HCT116 (cell line): ENCODE measurements at regions not wholly inside any gene's neighbourhood (a gene's known extent, or its start where the extent isn't known, plus 50 kb on each side); places are given as distances from the start of the nearest gene placed in this dataset.

ENCODE experiments used
- ATAC-seq: fragments of 200-7000 bp; cut with Tn5 transposase; 2 replicates; pipeline ENCODE4 v1.9.1; 2020; ENCODE audit warnings: mild to moderate bottlenecking, moderate library complexity
- BruUV-seq: library from RNA; stranded (reverse); fragments of 400-500 nt; replicated peaks from 2 replicates; lab custom pipeline; 2021; lab: Mats Ljungman, UMichigan
- CTCF ChIA-PET: fragments of 300-600 bp; sonication (Branson Sonifier 250); formaldehyde crosslinking; loops from one replicate; lab custom pipeline; 2021; ENCODE audit warnings: antibody characterized with exemption; lab: Charles Lee
- POLR2A ChIA-PET: fragments of 300-600, 350-600 bp; sonication (Branson Sonifier 250); formaldehyde crosslinking; loops from one replicate; lab custom pipeline; 2021; ENCODE audit warnings: antibody characterized with exemption; lab: Charles Lee
- RAD21 ChIA-PET, 2 experiments: fragments of 300-600 bp; sonication (Branson Sonifier 250); formaldehyde crosslinking; loops; one replicate each; lab custom pipeline; 2023; ENCODE audit warnings: low total read pairs in 2 of 2; ENCODE audit not compliant: uncharacterized antibody in 2 of 2, unreplicated experiment in 2 of 2, low non-redundant PET in 1 of 2; lab: Charles Lee
- DNase-seq: peaks from one replicate; pipeline ENCODE4 v3.0.0-alpha.2; 2010; ENCODE audit warnings: low read depth, low spot score
- H2AFZ ChIP-seq: fragments of 200-600 bp; shearing (Covaris generic), sonication (generic); 2 replicates; pipeline ENCODE4 v1.6.1; 2017; ENCODE audit warnings: low read depth, mixed run types, mixed read lengths, antibody characterized with exemption, low read length; ENCODE audit not compliant: poor library complexity, severe bottlenecking
- H3K27ac ChIP-seq: 2 replicates; pipeline ENCODE4 v1.5.1; 2012; ENCODE audit warnings: low read depth, low read length
- H3K27me3 ChIP-seq: fragments of 200-600 bp; sonication (generic); 2 replicates; pipeline ENCODE4 v1.6.1; 2016; ENCODE audit warnings: mixed run types, low read length, mixed read lengths; ENCODE audit not compliant: insufficient read depth
- H3K36me3 ChIP-seq, 2 experiments: fragments of 200-500 bp in 1 of 2; fragments of 200-600 bp in 1 of 2; sonication (Bioruptor generic) in 1 of 2; sonication (generic) in 1 of 2; 2 replicates each; pipeline versions ENCODE4 v1.5.1 to v1.6.1; 2014 to 2016; ENCODE audit warnings: low read length in 2 of 2, inconsistent platforms in 1 of 2, mixed read lengths in 1 of 2, mixed run types in 1 of 2; ENCODE audit not compliant: insufficient read depth in 2 of 2, control insufficient read depth in 1 of 2
- H3K4me1 ChIP-seq, 2 experiments: fragments of 200-600 bp in 1 of 2; sonication (generic) in 1 of 2; 2 replicates each; pipeline versions ENCODE4 v1.5.1 to v1.6.1; 2012 to 2017; ENCODE audit warnings: low read length in 2 of 2, inconsistent platforms in 1 of 2, mild to moderate bottlenecking in 1 of 2, mixed read lengths in 1 of 2, mixed run types in 1 of 2, moderate library complexity in 1 of 2; ENCODE audit not compliant: insufficient read depth in 2 of 2, control insufficient read depth in 1 of 2
- H3K4me2 ChIP-seq: fragments of 200-600 bp; sonication (generic); 2 replicates; pipeline ENCODE4 v1.6.1; 2017; ENCODE audit warnings: mixed run types, low read length, mixed read lengths
- H3K4me3 ChIP-seq, 2 experiments: fragments of 200-600 bp in 1 of 2; sonication (generic) in 1 of 2; replicated peaks in 1 of 2; 2 replicates each; pipeline ENCODE4 v1.5.1; 2011 to 2016; ENCODE audit warnings: low read length in 2 of 2, control low read depth in 1 of 2, low read depth in 1 of 2, mild to moderate bottlenecking in 1 of 2, mixed read lengths in 1 of 2, mixed run types in 1 of 2
- H3K79me2 ChIP-seq: fragments of 200-600 bp; sonication (generic); 2 replicates; pipeline ENCODE4 v1.6.1; 2017; ENCODE audit warnings: mild to moderate bottlenecking, mixed run types, low read length, moderate library complexity, mixed read lengths; ENCODE audit not compliant: insufficient read depth
- H3K9ac ChIP-seq: fragments of 200-600 bp; sonication (generic); 2 replicates; pipeline ENCODE4 v1.6.1; 2016; ENCODE audit warnings: low read length, mixed read lengths
- H3K9me2 ChIP-seq: fragments of 200-600 bp; sonication (generic), shearing (Covaris generic); 2 replicates; pipeline ENCODE4 v1.6.1; 2017; ENCODE audit warnings: mixed run types, mild to moderate bottlenecking, moderate library complexity; ENCODE audit not compliant: insufficient read depth
- H3K9me3 ChIP-seq, 2 experiments: fragments of 200-500 bp in 1 of 2; fragments of 200-600 bp in 1 of 2; sonication (Bioruptor generic) in 1 of 2; sonication (generic) in 1 of 2; 2 replicates each; pipeline ENCODE4 v1.6.1; 2014 to 2017; ENCODE audit warnings: low read length in 2 of 2, mixed read lengths in 2 of 2, inconsistent platforms in 1 of 2, low read depth in 1 of 2, mild to moderate bottlenecking in 1 of 2, mixed run types in 1 of 2, moderate library complexity in 1 of 2; ENCODE audit not compliant: control insufficient read depth in 1 of 2, insufficient read depth in 1 of 2
- H4K20me1 ChIP-seq: fragments of 200-600 bp; sonication (generic), shearing (Covaris generic); 2 replicates; pipeline ENCODE4 v1.6.1; 2017; ENCODE audit warnings: mixed run types, mild to moderate bottlenecking, moderate library complexity; ENCODE audit not compliant: insufficient read depth
- EZH2phosphoT487 ChIP-seq: fragments of 200-600 bp; IDR thresholded peaks from 2 replicates; pipeline ENCODE4 v1.6.1; 2018; ENCODE audit warnings: antibody characterized with exemption, borderline replicate concordance
- SIN3A ChIP-seq: IDR thresholded peaks from 2 replicates; pipeline ENCODE4 v1.6.1; 2012; ENCODE audit warnings: low read depth
- ZFX ChIP-seq: fragments of 450-650 bp; IDR thresholded peaks from 2 replicates; pipeline ENCODE4 v1.6.1; 2017
- intact Hi-C: fragments of 100-400 bp; cut with micrococcal nuclease; formaldehyde crosslinking; loops from 2 replicates; pipeline ENCODE4 v1.10.0; 2022
- TF ChIP-seq, protein P1 (sequence below): IDR thresholded peaks from 2 replicates; pipeline ENCODE4 v1.6.1; 2012
- TF ChIP-seq, protein P2 (sequence below): IDR thresholded peaks from 2 replicates; pipeline ENCODE4 v1.6.1; 2012; ENCODE audit warnings: low read depth
- TF ChIP-seq, protein P3 (sequence below): IDR thresholded peaks from 2 replicates; pipeline ENCODE4 v1.6.1; 2011; ENCODE audit warnings: mild to moderate bottlenecking, low read length, moderate library complexity; ENCODE audit not compliant: insufficient replicate concordance; ENCODE audit errors: extremely low read depth
- TF ChIP-seq, protein P4 (sequence below): IDR thresholded peaks from 2 replicates; pipeline ENCODE4 v1.6.1; 2012
- TF ChIP-seq, protein P5 (sequence below), 3 experiments: fragments of 200-600 bp in 1 of 3; sonication (generic) in 1 of 3; IDR thresholded peaks in 2 of 3; conservative IDR thresholded peaks in 1 of 3; 2 replicates each; pipeline ENCODE4 v1.5.1; 2012 to 2017; ENCODE audit warnings: low read depth in 2 of 3, low read length in 2 of 3, antibody characterized with exemption in 1 of 3, borderline replicate concordance in 1 of 3, control low read depth in 1 of 3, mild to moderate bottlenecking in 1 of 3, mixed read lengths in 1 of 3, mixed run types in 1 of 3, moderate library complexity in 1 of 3; ENCODE audit not compliant: insufficient read depth in 1 of 3

DNA sequence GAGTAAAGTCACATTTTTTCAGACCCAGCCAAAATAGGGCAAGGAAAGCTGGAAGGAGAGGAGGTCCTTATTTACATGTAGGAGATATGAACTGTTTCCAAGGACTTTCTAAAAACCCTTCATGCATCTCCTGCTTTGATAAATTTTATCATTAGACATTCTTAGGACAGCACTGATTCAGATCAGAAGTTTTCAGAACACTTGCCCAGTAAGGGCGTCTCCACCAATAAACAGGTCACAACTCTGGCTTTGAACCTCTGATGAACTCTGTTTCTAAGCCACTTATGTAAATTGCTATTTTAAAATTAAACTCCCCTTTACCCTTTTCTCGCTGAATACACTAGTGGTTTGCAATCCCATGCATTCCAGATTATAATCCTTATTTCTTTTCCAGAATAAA, 505.3 kb upstream of the SLIT2 start:
- BruUV-seq: no TSS peak
- no peak overlapping the region for H3K4me2 ChIP-seq
- CTCF ChIA-PET: no interaction called here
- H3K9me3 ChIP-seq: no peaks in the 10 kb centered on the region
- RAD21 ChIA-PET: no interaction called here
- H3K36me3 ChIP-seq: no peaks in the 10 kb centered on the region
- ATAC-seq: no peak
- POLR2A ChIA-PET: no interaction called here
- no peak for DNase-seq
- no peak overlapping the region for H2AFZ ChIP-seq
- intact Hi-C loops: no loop called here
- H3K27me3 ChIP-seq: no peaks in the 10 kb centered on the region
- H3K9me2 ChIP-seq: no peaks in the 10 kb centered on the region
- no peaks in the 10 kb centered on the region for H4K20me1 ChIP-seq
- H3K79me2 ChIP-seq: no peaks in the 10 kb centered on the region
- no peak overlapping the region for H3K27ac ChIP-seq
- H3K9ac ChIP-seq: no peak overlapping the region
- no peaks in the 10 kb centered on the region; a peak in 1 of 4 replicates for H3K4me1 ChIP-seq
- H3K4me3 ChIP-seq: no peak overlapping the region
- TF ChIP-seq EZH2phosphoT487 (no peak), ZFX (no peak), SIN3A (no peak)
- TF ChIP-seq, protein P1, sequence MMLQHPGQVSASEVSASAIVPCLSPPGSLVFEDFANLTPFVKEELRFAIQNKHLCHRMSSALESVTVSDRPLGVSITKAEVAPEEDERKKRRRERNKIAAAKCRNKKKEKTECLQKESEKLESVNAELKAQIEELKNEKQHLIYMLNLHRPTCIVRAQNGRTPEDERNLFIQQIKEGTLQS: no peak
- TF ChIP-seq, protein P2, sequence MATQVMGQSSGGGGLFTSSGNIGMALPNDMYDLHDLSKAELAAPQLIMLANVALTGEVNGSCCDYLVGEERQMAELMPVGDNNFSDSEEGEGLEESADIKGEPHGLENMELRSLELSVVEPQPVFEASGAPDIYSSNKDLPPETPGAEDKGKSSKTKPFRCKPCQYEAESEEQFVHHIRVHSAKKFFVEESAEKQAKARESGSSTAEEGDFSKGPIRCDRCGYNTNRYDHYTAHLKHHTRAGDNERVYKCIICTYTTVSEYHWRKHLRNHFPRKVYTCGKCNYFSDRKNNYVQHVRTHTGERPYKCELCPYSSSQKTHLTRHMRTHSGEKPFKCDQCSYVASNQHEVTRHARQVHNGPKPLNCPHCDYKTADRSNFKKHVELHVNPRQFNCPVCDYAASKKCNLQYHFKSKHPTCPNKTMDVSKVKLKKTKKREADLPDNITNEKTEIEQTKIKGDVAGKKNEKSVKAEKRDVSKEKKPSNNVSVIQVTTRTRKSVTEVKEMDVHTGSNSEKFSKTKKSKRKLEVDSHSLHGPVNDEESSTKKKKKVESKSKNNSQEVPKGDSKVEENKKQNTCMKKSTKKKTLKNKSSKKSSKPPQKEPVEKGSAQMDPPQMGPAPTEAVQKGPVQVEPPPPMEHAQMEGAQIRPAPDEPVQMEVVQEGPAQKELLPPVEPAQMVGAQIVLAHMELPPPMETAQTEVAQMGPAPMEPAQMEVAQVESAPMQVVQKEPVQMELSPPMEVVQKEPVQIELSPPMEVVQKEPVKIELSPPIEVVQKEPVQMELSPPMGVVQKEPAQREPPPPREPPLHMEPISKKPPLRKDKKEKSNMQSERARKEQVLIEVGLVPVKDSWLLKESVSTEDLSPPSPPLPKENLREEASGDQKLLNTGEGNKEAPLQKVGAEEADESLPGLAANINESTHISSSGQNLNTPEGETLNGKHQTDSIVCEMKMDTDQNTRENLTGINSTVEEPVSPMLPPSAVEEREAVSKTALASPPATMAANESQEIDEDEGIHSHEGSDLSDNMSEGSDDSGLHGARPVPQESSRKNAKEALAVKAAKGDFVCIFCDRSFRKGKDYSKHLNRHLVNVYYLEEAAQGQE: no peak
- TF ChIP-seq, protein P3, sequence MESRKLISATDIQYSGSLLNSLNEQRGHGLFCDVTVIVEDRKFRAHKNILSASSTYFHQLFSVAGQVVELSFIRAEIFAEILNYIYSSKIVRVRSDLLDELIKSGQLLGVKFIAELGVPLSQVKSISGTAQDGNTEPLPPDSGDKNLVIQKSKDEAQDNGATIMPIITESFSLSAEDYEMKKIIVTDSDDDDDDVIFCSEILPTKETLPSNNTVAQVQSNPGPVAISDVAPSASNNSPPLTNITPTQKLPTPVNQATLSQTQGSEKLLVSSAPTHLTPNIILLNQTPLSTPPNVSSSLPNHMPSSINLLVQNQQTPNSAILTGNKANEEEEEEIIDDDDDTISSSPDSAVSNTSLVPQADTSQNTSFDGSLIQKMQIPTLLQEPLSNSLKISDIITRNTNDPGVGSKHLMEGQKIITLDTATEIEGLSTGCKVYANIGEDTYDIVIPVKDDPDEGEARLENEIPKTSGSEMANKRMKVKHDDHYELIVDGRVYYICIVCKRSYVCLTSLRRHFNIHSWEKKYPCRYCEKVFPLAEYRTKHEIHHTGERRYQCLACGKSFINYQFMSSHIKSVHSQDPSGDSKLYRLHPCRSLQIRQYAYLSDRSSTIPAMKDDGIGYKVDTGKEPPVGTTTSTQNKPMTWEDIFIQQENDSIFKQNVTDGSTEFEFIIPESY: no peak
- TF ChIP-seq, protein P4, sequence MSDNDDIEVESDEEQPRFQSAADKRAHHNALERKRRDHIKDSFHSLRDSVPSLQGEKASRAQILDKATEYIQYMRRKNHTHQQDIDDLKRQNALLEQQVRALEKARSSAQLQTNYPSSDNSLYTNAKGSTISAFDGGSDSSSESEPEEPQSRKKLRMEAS: no peak
- TF ChIP-seq, protein P5, sequence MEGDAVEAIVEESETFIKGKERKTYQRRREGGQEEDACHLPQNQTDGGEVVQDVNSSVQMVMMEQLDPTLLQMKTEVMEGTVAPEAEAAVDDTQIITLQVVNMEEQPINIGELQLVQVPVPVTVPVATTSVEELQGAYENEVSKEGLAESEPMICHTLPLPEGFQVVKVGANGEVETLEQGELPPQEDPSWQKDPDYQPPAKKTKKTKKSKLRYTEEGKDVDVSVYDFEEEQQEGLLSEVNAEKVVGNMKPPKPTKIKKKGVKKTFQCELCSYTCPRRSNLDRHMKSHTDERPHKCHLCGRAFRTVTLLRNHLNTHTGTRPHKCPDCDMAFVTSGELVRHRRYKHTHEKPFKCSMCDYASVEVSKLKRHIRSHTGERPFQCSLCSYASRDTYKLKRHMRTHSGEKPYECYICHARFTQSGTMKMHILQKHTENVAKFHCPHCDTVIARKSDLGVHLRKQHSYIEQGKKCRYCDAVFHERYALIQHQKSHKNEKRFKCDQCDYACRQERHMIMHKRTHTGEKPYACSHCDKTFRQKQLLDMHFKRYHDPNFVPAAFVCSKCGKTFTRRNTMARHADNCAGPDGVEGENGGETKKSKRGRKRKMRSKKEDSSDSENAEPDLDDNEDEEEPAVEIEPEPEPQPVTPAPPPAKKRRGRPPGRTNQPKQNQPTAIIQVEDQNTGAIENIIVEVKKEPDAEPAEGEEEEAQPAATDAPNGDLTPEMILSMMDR (IDR thresholded peaks at IDR 0.05 in 2 of 3, conservative IDR thresholded peaks at IDR 0.05 in 1 of 3; ENCODE audit: borderline replicate concordance in 1 of 3, insufficient read depth in 1 of 3, low read depth in 2 of 3, low read length in 2 of 3): no peak
